Keratinocyte (primary cell): ENCODE measurements at regions not wholly inside any gene's neighbourhood (a gene's known extent, or its start where the extent isn't known, plus 50 kb on each side); places are given as distances from the start of the nearest gene placed in this dataset.

ENCODE experiments used
- EZH2 ChIP-seq: IDR thresholded peaks from one replicate; pipeline ENCODE4 v1.6.1; 2012; ENCODE audit warnings: inconsistent platforms, mild to moderate bottlenecking, low read length, moderate library complexity
- TF ChIP-seq, protein P1 (sequence below), 3 experiments: IDR thresholded peaks in 1 of 3; conservative IDR thresholded peaks in 1 of 3; optimal IDR thresholded peaks in 1 of 3; 2 replicates in 2 of 3; 3 replicates in 1 of 3; pipeline versions ENCODE3 to v1.5.1; 2011; ENCODE audit warnings: low read length in 3 of 3, mild to moderate bottlenecking in 3 of 3, moderate library complexity in 2 of 3, control low read depth in 1 of 3, inconsistent platforms in 1 of 3; ENCODE audit not compliant: insufficient read depth in 2 of 3; ENCODE audit errors: extremely low read depth in 1 of 3

DNA sequence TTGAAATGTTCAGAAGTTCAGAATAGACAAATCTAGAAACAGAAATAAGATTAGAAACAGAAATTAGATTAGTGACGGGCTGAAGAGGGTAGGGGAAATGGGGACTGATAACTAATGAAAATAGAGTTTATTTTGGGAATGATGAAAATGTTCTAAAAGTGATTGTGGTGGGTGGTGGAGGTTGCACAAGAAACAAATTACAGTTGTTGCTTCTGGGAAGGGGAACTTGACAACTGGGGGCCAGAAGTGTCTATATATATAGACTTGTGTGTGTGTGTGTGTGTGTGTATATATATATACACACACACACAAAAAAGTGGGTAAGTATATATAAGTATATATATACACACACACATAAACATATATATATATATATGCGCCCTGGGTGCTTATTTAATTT, 86.5 kb upstream of the RREB1 start:
- TF ChIP-seq, protein P1, sequence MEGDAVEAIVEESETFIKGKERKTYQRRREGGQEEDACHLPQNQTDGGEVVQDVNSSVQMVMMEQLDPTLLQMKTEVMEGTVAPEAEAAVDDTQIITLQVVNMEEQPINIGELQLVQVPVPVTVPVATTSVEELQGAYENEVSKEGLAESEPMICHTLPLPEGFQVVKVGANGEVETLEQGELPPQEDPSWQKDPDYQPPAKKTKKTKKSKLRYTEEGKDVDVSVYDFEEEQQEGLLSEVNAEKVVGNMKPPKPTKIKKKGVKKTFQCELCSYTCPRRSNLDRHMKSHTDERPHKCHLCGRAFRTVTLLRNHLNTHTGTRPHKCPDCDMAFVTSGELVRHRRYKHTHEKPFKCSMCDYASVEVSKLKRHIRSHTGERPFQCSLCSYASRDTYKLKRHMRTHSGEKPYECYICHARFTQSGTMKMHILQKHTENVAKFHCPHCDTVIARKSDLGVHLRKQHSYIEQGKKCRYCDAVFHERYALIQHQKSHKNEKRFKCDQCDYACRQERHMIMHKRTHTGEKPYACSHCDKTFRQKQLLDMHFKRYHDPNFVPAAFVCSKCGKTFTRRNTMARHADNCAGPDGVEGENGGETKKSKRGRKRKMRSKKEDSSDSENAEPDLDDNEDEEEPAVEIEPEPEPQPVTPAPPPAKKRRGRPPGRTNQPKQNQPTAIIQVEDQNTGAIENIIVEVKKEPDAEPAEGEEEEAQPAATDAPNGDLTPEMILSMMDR (optimal IDR thresholded peaks at IDR 0.05 in 1 of 3, IDR thresholded peaks at IDR 0.05 in 1 of 3, conservative IDR thresholded peaks at IDR 0.05 in 1 of 3; ENCODE audit: extremely low read depth in 1 of 3, insufficient read depth in 2 of 3, low read length in 3 of 3), result no peak
- no peak for TF ChIP-seq EZH2
